GM20000 (cell line): ENCODE measurements at regions not wholly inside any gene's neighbourhood (a gene's known extent, or its start where the extent isn't known, plus 50 kb on each side); places are given as distances from the start of the nearest gene placed in this dataset.
"Not testable (repeated sequence)": the region's sequence is repeated elsewhere in the genome, so short reads cannot be mapped to it uniquely, and the experiment has no call there.

Experiments used
- DNase-seq: peaks from one replicate; pipeline ENCODE4 v3.0.0; 2012; ENCODE audit warnings: low spot score
- CTCF ChIP-seq: IDR thresholded peaks from 2 replicates; pipeline ENCODE4 v1.5.1; 2012; ENCODE audit warnings: mild to moderate bottlenecking, control low read depth; ENCODE audit errors: extremely low read depth, missing control alignments

- TF ChIP-seq CTCF, result no peak
- DNase-seq, result no peak
Observed at GRCh38 chr12:68984796-68985573, 52.0 kb upstream of the CPM start.

- DNase-seq, result not testable (repeated sequence)
Observed at GRCh38 chr12:68997526-68997925, 64.6 kb upstream of the CPM start.

DNA sequence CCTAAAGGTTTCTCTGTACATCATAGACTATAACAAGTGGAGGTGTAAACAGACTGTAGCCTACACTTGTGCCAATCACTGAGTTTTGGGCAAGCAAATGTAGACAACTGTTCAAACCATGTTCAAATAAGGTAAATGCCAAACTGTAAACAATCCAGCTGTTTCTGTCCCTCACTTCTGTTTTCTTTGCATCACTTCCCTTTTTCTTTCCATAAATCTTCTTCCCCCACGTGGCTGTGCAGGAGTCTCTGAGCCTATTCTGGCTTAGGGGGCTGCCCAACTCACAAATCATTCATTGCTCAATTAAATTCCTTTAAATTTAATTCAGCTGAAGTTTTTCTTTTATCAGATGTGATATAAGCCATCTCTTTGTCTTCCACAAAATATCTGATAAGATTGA is 65.1 kb upstream of the CPM start:
- no peak for DNase-seq
- no peak for TF ChIP-seq CTCF

DNA sequence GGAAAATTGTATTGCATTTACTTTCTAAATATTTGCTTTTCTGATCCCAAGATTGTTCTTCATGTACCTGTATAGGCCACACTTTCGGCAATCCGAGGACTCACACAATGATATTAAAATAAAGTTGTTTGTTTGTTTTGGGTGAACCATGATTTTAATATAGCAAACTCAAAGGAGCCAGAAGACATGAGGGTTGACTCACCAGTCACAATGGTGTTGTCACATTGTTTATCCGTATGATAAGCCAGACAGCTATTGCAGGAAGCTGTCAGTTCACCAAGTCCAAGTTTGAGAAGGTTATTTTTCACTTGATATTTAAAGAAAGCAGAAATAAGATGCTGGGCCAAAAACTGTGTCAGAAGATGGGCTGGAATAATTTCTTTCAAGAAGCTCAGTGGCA is 67.1 kb upstream of the CPM start:
- no peak for DNase-seq
- no peak for TF ChIP-seq CTCF

- DNase-seq, result no peak
- TF ChIP-seq CTCF, result no peak
Observed at GRCh38 chr12:69000540-69001243, 67.7 kb upstream of the CPM start.

- DNase-seq, result no peak
- no peak for TF ChIP-seq CTCF
Observed at GRCh38 chr12:69001251-69001650, 68.3 kb upstream of the CPM start.

GRCh38 chr12:69002969-69003368 is 70.0 kb upstream of the CPM start:
- no peak for DNase-seq
- TF ChIP-seq CTCF, result no peak

DNA sequence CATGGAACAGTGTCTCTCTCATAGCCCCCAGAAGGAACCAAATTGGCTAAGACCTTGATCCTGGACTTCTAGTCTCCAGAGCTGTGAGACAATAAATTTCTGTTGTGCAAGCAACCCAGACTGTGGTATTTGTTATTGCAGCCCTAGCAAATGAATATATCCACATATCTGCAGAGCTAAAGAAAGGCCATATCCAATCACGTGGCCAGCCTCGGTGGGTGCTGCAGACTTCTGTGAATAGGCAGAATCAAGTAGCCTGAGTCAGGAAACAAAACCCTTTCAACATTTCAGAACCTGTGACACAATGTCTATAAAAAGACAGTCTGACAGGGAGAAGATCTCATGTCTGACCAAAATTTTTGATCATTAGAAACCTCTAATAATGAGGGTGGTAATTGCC is 71.0 kb upstream of the CPM start:
- no peak for DNase-seq

More for the DNA sequence above, 71.0 kb upstream of the CPM start:
- no peak for TF ChIP-seq CTCF
